GM21526 (cell line): ENCODE measurements at regions not wholly inside any gene's neighbourhood (a gene's known extent, or its start where the extent isn't known, plus 50 kb on each side); places are given as distances from the start of the nearest gene placed in this dataset.

Source experiments
- ATAC-seq: cut with Tn5 transposase; IDR thresholded peaks from one replicate; pipeline ENCODE4 v1.9.1; 2021; ENCODE audit warnings: moderate library complexity; ENCODE audit not compliant: unreplicated experiment, low FRiP score

DNA sequence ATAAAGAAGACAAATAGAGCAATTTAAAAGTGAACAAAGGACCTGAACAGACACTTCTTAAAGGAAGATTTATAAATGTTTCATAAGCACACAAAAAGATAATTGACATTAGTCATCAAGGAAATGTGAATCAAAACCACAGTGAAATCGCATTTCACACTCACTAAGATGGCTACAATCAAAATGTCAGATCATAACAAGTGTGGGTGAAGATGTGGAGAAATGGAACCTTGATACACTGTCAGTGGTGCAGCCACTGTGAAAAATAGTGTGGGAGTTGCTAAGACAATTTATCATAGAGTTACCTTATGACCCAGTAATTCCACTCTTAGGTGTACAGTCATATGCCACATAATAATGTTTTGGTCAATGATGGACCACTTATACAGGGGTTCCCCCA, 54.5 kb upstream of the HTR4 start:
- ATAC-seq: no peak

DNA sequence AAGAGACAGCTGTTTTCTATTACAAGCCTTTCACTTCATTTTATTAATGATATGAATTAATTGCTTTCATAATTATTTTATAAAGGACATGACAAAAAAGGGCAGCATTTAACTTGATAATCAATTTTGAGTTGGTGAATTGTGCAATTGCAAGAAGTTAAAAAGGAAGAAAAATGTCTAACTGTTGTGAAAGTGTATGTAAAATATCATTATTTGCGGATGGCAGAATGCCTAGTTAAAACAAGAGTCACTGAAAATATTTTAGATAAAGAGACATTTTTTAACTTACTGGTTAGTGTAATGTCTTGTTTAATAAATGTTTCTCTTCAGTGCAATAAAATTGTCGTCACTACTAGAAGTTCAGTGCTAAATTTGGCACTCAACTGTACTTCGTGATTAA, 57.6 kb upstream of the HTR4 start:
- ATAC-seq: no peak

DNA sequence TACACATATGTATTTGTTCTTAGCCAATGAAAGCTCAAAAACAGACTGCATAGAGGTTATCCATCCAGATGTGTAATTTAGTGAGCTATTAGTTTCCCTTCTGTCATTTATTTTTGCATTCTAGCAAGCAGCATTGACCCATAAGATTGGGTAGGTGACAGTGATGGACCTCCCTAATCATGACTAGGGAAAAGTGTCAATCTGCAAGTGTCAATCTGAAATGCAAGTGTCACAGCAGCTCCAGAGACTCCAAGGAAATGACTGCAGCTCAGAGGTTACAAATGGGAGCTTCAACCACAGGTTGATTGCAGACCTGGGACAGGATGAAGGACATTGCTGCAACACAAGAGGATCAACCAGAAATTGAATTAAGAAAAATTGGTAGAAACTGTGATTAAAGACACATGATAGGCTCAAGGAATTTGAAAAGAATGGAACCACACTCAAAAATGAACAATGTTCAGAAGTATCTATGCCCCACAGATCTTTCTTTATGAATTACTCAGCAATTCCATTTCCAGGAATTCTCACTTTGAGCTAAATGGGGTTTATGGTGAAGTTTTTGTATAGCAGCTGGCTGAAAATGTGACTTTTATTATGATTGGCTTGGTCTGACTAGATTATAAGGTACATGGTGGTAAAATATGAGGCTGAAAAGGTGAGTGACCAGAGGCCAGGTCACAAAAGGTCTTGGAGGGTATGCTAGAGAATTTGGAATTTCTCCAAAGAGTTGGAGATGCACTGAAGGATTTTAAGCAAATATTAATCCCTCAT, 59.6 kb upstream of the HTR4 start:
- ATAC-seq: no peak

DNA sequence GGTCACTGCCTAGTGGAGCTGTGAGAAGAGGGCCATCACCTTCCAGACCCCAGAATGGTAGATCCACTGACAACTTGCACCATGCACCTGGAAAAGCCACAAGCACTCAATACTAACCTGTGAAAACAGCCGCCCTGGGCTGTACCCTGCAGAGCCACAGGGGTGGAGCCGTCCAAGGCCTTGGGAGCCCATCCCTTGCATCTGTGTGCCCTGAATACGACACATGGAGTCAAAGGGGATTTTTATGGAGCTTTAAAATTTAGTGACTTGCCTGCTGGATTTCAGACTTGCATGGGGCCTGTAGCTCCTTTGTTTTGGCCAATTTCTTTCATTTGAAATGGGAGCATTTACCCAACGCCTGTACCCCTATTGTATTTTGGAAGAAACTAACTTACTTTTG, 62.4 kb upstream of the HTR4 start:
- ATAC-seq: no peak

DNA sequence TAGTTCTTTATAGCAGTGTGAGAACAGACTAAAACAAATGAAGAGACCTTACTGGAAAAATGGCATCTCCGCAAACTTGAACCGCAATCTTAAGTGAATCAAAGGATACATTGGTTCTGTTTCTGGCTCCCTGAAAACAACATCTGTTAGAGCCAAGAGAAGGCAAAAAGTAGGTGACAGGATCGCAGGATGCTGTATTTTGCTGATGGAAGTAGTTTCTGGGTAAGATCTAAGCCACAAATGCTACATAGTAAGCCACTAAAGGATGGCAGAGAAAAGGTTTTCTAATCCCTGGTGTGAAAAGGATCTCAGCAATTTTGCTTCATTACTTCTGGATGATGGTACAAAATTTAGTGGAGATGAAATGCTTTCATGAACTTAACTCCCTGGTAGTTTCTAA, 63.3 kb upstream of the HTR4 start:
- no peak for ATAC-seq

DNA sequence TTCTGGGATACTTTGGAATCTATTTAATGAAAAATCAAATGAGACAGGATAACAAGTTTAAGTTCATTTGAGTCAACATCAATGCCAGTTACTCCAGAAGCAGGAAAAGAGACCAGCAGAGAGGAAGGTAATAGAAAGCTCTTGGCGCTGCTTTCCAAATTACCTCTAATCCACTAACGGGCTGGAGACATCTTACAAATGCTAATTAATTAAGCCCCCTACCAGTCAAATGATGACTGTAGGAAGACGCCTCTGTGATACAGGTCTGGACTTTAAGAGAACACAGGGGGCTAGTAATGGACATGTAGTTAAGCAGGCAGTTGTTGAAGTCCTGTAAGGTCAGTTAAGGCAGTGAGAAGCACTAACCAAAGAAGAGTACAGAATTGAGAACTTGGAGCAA, 65.3 kb upstream of the HTR4 start:
- no peak for ATAC-seq

DNA sequence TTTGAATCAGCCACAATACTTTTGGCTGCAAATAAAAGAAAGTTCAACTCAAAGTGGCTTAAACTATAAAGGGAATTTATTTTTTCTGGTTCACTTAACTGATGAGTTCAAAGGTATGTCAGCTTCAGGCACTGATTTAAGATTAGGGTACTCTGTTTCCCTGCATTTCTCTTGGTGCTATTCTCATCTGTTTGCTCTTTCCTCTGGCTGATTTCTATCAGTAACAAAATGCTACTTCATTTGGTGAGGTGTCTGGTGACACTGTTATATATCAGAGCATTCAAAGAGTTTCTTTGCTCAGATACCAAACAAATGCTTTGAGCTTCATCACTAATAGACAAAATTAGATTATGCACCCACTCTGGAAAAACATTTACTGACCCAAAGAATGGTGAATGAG, 65.9 kb upstream of the HTR4 start:
- ATAC-seq: no peak

DNA sequence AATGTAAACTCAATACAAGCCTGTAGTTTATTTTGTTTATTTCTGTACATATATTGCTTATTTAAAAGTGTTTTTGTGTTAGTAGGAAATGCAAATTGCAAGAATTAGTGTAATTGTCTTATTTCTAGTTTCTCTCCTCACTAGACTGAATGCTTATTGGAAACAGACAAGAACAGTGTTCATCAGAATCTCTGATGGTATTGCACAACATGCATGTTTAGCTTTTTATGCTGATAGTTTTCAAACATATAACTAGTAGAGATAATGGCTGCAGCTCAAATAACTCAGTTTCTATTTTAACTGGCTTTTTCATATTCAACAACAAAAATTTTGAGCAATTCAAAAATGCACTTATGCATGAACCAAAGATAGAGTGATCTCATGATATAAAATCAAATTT, 68.8 kb upstream of the HTR4 start:
- ATAC-seq: no peak

DNA sequence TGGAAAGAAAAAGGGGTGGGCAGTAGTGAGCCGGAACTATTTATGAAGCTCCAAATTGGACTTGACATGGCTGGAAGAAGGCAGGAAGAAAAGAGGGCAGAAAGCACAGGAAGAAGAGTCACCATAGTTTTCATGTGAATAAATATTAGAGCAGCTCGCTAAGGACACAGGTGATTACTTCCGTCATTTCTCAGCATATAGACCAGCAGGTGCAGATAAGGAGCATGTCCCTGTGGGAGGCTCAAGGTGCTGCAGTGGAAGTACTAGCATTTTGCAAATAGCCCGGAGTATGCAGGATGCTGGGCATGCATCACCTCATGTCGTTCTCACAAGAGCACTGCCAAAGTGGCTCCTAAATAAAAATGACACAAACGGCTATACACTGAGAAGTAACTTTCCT, 71.3 kb upstream of the HTR4 start:
- ATAC-seq: no peak

DNA sequence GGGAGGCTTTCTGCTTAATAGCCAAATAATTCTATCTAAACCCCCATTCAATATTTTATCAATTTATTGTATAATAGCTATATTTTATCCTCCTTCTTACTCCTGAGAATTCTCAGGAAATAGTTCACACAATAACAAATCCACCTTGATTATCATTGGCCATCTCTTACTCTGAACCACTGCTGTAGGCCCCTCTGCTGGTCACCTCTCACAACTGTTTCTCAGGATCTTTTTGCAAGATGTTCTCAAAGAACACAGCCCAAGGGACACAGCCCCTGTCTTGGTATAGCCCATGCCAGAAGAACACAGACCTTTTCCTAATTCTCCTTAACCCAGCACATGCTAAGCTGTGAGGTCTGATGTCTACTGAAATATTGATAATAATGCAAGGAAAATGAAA, 74.9 kb upstream of the HTR4 start:
- ATAC-seq: no peak

DNA sequence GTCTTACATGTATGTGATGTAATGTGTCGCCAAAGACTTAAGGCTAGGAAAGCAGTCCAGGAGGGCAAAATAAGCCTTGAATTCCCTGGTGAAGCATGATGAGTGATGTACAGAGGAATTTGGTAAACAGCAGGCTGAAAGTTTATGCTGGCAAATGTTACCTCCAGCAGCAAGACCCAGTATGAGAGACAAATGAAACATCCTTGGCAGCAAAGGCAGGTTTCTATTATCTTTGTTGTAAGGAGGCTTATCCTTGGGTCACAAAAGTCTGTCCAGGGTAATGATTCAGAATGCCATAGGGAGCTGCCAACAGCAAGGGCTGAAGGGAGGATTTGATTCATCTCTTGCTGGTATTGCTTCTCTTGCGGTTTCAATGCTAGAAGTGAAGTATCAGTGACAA, 75.9 kb upstream of the HTR4 start:
- ATAC-seq: no peak

DNA sequence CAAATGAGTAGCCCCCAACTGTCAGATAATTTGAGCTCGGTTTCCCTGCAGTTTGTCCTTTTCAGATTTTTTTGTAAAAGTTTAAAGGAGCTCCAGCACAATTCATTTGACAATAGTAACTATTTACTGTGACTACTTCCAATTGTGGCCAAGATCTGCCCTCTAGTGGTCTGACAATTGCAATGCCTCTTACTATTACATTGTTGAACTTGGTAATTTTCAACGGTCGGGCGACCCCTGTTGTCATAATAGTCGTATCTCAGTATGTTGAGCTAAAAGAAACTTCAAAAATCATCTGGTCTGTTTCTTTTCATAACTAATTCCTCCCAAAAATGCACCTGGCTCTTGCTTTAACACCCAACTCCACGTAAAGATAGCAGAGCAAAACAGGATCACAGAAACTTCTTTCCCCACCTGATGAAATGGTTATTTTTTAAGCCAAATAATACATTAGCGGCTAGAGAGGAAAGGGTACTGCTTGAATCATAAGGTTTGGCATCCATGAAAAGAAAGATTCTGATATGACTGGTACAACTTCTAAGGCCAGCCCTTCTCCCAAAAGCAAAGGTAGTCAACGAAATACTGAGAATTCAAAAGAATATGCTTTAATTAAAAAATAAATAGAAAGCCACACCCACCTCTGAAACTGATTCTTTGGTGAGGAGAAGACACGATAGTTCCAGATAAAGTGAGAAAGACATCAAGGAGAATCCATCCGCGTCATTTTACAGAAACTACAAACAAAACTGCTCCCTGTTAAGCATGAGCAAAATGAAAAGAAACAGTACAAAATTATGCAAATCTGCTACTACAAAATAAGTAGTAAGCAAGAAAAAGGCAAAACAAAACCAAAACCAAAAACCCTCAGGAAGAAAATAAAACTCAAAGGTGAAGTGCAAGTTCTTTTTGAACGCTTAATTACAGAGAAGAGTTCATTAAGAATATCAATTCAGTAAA, 76.9 kb upstream of the HTR4 start:
- ATAC-seq: peak; percentile 93

DNA sequence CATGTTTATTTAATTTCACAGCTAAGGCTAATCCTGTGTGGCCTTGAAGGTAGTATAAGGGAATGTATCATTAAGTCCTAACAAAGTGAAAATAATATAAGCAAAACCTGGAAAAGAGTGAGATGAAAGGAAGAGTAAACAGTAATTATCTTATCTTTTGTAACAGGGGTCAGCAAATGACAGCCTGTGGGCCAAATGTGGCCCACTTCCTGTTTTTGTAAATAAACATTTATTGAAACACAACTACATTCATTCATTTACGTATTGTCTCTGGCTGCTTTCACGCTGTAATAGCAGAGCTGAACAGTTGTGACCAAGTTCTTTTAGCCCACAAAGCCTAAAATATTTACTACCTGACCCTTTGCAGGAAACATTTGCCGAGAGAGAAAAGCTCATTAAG, 78.4 kb upstream of the HTR4 start:
- no peak for ATAC-seq

DNA sequence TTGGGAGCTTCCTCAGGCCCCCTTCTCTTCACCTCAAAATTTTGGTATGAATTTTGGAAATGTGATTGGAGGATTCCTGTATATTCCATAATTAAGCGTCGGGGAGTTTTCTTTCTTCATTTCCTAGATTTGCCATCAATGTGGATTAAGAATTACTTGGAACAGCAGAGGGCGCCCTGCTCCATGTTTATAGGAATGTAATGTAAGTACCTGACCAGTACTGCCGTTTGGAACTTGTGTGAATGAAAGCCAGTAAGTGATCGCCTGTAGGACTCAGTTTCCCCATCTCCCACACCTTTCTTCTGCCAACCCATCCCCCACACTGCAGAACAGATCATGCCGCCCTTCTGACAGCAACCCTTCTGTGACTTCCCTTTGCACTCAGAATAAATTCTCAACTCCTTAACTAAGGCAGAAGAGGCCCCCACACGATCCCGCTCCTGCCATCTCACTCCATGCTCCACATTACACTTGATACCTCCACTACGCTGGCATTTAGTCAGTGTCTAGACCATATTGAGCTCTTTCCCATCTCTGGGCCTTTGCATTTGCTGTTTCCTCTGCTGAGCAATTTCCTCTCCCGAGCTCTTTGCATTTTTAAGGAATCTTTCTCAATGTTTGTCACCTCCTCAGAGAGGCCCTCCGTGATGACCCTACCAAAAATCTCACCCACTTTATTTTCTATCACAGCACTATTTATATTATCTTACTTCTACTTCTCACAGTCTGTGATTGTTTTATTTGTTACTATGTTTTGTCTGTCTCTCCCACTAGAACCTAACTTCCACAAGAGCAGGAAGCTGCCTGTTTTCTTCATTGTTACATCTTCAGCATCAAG, 79.5 kb upstream of the HTR4 start:
- no peak for ATAC-seq

DNA sequence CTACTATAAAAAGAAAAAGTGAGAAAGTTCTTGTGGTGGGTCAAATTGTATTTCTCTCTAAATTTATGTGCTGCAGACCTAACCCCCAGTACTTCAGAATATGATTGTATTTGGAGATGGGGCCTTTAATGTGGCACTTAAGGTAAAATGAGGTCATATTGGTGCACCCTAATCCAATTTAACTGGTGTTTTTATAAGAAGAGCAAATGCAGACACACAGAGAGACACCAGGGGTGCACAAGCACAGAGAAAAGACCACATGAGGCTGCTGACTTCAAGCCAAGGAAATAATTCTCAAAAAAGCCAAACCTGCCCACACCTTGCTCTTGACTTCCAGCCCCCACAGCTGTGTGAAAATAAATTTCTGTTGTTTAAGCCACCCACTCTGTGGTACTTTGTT, 80.2 kb upstream of the HTR4 start:
- no peak for ATAC-seq

DNA sequence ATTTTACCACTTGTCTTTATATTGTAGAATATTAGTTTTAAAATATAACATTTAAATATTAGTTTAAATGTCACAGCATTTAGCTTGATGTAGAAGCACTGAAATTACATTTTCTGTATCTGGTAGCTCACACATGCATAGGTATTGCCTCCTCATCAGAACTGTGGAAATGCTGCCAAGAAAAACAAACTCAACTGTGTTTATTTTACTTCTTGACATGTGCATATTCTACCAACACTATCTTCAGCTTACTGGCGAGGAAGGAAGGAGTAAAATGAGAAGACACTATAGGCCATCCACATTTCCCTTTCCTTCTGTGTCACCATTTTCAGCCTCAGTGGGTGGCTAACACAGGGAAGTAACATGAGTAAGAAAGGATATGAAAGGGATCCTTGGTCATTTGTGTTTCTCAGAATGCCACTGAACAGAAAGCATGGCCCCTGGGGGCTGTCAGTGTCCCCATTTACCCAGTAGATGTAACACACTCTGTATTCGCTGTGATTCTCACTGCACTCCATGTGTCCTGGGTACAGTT, 81.0 kb upstream of the HTR4 start:
- ATAC-seq: no peak

DNA sequence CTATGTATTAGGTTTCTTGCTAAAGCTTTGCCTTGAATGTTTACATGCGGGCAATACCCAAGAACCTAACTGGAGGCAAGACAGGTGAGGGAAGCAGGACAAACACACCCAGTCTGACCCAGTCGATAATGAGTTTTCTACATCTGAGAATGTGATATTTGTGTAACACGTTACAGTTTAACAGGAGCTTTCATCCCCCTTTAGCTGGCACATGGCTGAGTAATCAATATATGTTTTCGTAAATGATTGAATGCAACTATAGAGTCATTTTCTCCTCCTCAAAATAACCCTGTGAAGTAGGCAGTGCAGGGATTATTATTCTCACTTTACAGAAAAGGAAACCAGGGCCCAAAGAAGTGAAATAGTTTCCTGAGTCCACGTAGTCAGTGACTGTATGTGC, 84.7 kb upstream of the HTR4 start:
- ATAC-seq: no peak

DNA sequence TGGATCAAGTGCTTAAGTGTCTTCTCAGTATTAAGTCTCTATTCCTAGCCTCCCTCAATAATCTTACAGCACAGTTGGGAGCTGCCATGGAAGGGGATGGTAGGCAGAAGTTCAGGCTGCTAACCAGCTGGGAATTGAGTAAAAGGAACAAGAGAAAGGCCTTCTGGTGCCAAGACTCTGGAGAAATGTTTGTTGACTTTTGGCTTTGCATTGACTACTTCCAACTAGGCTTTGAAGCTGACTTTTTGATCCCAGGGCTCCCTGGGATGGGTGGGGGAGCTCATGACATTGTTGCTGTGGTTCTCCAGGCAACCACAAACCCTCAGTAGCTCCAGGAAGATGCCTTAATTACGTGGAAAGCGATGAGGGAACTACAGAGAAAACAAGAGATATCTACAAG, 85.2 kb upstream of the HTR4 start:
- ATAC-seq: no peak

DNA sequence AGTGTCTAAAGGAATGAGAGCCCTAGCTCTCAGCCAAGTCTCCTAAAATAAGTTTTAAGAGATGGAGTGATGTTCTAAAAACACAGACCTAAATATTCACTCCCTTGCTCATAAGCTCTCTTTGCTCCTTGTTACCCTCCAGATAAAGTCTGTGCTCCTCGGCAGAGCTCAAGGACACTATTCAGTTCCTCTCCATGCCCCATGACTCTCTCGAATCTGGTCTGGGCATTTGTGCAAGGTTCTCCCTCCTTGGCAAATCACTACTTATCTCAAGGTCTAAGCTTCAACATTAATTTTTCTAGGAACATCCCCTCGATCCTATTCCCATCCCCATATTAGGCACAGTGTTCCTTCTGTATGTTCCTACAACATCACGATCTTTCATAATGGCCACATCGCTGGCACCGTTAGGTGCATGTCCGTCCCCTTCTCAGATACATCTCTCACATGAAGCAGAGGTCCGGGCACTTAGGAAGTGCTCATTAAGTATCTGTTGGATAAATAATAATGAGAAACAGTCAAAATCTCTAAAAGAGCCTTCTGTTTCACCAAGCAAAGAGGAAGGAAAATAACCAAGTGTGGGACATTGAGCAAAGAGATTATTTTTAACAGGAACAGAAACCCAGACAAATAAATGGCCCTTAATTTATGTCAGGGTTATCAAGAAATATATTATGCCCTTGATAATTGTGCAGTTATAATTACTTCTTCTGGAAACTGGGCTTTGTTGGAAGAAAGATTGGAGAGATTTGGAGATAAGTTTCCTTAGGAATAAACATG, 85.9 kb upstream of the HTR4 start:
- no peak for ATAC-seq
